Cerebellar cortex (tissue), 1 donor: ENCODE measurements at regions not wholly inside any gene's neighbourhood (a gene's known extent, or its start where the extent isn't known, plus 50 kb on each side); places are given as distances from the start of the nearest gene placed in this dataset.

Experiments
- DNase-seq: peaks from one replicate; pipeline ENCODE4 v3.0.0-alpha.2; 2015; ENCODE audit warnings: low spot score

- DNase-seq = no peak
Measured at GRCh38 chr22:49052023-49052538, 775.6 kb downstream of the BRD1 start.

GRCh38 chr22:49051491-49052022 lies 776.1 kb downstream of the BRD1 start:
- DNase-seq = no peak

DNA sequence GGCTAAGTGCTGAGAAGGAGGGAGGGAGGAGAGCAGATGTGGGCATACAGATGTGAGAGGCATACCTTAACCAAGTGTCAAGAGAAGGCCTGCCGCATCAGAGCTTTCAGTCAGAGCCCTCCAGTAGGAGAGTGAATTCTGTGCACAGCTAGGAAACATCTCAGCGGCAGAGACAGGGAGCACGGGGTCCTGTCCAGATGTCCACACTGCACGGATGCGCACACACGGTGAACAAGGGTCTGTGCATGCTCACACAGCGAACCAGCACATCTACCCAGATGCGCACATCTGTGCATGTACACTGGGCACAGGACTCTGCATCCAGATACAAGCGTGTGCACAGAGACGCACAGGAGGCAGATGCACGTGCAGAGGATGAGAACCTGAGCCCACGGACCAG lies 778.0 kb downstream of the BRD1 start:
- no peak for DNase-seq

DNA sequence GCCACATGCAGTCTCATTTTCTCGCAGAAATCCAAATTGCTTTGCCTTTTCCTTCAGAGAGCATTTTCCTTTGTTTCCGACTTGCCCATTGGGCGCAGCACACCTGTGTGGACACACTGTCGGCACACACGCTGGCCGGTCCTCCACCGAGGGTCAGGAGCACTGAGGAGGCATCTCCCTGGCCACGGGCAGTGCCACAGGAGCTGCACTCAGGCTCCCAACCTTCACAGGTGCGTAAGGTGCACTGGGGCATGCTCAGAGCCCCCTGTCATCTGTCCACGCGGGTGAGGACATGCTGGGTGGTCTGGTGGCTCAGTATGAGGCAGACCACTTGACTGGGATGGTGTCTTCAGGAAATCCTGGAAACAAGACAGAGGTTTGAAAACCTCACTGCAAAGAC lies 779.1 kb downstream of the BRD1 start:
- no peak for DNase-seq

DNA sequence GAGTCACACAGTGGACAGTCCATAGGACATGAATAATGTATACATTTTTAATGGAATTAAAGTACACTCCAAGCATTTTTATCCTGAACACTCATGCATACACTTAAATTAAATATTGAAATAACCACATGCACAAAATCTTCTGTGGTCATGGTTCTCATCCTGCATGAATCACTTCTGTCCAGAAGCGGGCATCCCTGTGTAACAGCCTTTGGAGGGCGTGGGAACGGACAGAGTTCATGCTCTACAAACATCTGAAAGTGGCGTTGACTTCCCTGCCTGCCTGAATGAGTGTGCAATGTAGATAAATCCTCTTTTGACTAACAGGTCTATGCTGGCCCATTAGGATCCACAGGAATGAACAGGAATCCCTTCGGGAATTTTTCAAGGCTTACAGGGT lies 780.2 kb downstream of the BRD1 start:
- no peak for DNase-seq

GRCh38 chr22:49046546-49047361 lies 780.9 kb downstream of the BRD1 start:
- DNase-seq = peak; percentile 75

- DNase-seq = no peak
Measured at GRCh38 chr22:49046000-49046545, 781.6 kb downstream of the BRD1 start.

- no peak for DNase-seq
Measured at GRCh38 chr22:49045276-49045675, 782.4 kb downstream of the BRD1 start.

DNA sequence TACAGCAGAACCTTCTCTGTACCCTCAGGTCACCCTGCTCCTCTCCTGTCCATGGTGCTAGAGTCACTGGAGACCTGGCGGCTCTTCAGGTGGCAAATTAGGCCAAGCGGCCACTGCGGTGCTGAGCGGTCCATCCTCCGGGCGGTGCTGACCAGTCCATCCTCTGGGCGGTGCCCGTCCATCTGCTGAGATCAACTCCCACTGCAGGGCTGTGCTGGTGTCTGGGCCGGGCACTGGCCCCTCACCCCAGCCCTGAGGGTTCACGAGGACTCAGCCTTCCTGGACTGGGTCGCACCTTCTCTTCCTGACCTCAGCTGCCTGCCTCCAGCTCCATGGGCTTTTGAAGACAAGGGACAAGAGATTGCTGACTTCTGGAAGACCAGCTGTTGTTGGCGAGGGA lies 782.9 kb downstream of the BRD1 start:
- DNase-seq = no peak

DNA sequence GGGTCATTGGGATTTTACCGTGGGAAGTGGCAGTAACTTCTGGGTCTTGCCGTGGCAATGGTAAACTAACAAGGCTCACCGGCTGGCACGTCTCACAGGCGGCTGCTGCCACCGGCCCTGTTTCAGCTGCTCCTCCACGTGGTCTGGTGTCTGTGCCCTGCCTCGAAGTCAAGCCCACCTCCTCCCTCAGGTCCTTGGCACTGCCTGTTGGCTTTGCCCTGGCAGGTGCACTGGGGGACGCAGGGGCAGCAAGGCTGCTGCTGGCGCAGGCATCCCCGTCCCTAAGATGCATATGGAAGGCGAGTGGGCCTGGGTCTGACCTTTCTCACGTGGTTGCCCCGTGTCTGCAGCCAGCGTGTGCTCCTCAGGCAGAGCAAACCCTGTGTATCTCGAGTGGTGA lies 783.6 kb downstream of the BRD1 start:
- DNase-seq = no peak

DNA sequence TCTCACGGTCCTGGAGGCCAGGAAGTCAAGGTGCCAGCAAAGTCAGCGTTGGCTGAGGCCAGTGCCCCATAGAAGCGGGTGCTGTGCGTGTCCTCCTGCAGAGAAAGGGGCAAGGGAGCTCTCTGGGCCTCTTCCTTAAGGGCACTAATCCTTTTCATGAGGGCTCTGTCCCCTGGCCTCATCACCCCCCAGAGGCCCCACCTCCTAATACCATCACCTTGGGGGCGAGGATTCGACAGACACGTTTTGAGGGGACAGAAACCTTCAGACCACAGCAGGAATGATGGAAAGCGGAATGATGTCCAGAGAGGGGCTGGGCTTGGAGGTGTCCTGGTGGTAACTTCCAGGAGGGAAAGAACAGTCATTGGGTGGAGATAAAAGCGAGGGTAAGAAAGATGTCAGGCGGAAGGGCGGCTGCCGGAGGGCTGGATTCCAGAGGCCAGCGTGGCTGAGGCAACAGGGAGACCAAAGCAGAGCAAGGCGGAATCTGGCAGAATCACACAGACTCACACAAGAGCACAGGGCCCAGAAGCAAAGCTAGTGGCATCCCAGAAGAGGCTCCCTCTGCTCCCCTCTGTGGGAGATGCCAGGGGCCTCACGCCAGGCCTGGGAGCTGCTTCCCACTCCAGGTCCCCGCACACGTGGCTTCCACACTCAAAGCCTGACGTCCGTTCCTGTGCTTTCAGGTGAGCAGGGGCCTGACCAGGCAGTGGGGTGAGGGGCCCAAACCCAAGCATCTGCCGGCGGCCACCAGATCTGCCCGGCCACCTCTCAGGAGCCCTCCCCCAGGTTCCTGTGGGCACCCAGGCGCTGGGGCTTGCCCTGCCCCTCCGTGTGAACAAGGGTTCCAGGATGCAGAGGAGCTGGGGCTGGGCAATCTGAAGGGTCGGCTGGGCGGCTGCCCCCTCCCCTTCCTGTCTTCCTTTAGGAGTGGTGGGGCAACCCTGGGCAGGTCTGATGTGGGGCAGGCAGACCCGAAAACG lies 784.5 kb downstream of the BRD1 start:
- no peak for DNase-seq

GRCh38 chr22:49042066-49042465 lies 785.6 kb downstream of the BRD1 start:
- DNase-seq = no peak

DNA sequence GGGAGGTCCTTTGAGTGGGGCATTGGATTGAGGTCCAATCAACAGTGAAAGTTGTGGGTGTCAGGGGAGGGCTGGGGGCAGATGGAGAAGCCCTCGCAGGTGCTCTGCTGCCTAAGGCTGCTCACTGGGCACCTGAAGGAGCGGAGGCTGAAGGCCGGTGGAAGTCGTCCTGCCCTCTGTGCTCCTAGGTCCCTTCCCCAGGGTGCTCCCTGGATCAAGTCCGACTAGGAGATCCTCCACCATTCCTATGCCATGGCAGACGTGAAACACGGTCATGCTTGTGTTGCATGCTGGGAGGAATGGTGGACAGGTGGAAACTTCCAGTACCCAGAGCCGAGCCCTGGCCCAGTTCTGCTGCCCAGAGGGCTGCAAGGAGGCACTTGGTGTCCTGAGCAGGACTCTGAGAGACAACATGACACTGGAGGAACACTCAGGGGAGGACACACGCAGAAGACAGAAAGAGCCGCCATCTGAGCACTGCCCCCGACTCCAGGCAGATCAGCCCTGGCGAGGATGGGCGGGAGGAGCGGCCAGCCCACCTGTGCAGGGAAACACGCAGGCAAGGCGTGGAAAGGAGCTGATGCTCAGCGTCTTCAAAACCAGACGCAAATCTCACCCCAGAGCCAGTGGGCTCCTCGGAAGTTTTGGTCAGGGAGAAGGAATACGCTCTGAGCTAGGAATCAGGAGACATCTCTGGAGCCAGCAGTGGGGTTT lies 786.8 kb downstream of the BRD1 start:
- no peak for DNase-seq

GRCh38 chr22:49040111-49040510 lies 787.6 kb downstream of the BRD1 start:
- peak; percentile 17 for DNase-seq

DNA sequence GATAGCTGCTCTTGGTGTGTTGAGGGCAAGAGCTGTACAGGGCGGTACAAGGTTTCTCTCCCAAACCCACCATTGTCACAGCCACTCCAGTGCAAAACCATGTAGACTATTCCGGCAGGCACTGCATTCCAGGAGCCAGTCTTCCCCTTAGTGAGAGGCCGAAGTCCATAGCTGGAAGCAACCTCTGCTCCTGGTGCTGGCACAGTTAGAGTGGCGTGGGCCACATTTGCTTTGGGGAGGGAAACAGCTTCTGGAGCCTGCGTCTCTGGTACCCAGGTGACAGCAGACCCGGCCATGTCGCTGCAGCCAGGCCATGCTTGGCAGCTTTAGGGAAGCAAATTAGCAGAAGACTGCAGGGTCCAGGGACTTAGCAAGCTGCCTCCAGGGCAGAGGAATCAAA lies 788.0 kb downstream of the BRD1 start:
- DNase-seq = no peak

DNA sequence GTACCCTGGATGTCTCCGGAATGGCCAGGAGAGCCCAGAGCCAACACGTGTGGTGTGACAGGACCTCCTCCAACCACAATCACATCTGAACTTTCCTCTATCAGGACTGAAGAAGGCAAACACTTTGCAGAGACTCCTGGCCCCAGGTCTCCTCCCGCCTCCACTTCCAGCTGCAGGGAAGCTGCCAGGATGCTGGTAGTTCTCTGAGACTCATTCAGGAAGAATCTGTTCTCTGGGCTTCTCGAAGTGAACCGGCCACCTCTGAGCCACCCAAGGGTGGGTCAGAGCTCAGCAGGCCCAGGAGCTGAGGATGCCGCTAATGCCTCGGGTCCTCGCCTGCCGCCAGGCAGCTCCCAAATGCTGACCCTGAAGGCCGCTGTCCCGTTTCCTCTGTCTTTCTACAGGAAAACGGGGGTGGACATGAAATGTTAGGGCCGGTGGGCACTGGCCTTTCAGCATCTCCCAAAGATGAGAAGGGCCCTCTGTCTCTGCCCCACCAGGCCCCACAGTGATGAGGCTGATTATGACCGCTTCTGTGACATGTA lies 789.9 kb downstream of the BRD1 start:
- no peak for DNase-seq

- DNase-seq = no peak
Measured at GRCh38 chr22:49036513-49036912, 791.2 kb downstream of the BRD1 start.

DNA sequence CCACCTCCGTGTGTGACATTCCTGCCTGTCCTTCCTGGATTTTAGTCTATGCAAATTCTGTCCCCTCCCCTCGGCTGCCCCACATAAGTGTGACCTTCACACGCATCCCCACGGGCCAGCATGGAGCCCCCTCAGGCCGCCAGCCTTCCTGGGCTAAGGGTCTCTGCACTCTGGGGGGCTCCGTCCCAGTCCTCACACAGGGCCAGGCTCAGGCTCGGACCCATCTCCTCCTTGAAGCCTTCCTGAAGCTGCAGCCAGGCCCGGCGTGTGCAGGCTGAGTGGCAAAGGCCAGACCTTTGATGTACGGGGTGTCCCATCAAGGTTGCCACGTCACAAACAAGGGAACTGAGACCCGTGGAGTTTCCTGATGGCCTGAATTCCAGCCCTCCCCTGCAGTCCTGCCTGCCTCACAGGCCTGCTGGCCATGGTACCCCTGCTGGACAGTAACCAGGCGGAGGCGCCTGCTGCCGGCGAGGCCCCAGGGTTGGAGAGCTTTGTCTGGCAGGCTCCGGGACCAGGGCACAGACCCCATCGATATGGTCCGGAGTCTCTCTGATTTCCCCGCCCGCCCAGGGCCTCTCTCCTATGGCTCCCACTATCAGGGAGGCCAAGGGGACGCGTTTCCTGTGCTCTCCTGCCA lies 791.7 kb downstream of the BRD1 start:
- no peak for DNase-seq

- DNase-seq = no peak
Measured at GRCh38 chr22:49034836-49035817, 792.5 kb downstream of the BRD1 start.

DNA sequence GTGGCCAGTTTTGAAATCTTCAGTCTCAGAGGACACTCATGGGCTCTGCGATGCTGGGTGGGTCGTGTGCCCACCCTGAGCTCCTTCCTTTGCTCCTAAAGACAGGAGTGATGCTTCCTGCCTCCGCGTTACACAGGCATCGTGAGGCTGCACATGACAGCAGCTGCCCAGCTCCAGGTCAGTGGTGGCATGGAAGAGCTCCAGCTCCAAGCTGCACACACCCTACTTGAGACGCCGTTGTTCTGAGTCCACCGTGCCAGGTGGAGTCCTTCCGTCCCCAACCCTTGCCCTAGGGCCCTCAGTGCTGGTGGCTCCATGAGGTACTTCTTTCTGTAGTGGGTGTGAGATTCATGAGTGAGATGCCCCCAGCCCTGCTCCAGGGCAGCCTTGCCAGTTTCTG lies 794.1 kb downstream of the BRD1 start:
- DNase-seq = no peak
